ENCODE measurements at regions not wholly inside any gene's neighbourhood (a gene's known extent, or its start where the extent isn't known, plus 50 kb on each side); places are given as distances from the start of the nearest gene placed in this dataset.

- H3K4me3 Mint-ChIP-seq, result no peak overlapping the region
- no peaks in the 10 kb centered on the region for H3K4me1 Mint-ChIP-seq
- H3K36me3 Mint-ChIP-seq, result no peaks in the 10 kb centered on the region
- ATAC-seq (ENCODE audit: low read depth), result no peak
- peaks cover 3% of the 10 kb centered on the region for H3K9me3 Mint-ChIP-seq
- DNase-seq (ENCODE audit: low spot score in 2 of 2), result no peak
- no peak overlapping the region for H3K27ac Mint-ChIP-seq
- no peaks in the 10 kb centered on the region for H3K27me3 Mint-ChIP-seq
Measured at GRCh38 chr2:146467425-146467824, 1377.4 kb upstream of the ACVR2A start.

DNA sequence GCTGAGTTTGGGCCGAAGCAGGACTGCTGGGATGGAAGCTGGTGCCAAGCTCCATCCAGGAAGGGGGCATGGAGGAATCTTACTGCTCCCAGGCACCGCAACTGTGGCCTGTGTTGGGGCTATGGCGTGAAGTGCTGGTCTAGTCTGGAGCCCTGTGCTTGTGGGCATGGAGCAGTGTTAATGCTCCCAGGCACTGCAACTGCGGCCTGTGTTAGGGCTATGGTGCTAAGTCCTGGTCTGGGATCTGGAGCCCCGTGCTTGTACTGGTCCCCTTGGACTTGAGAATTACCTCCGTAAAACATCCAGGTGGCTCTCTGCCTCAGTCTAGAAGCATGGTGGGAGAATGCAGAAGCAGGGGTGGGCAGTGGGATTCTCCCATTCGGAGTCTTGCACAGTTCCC lies 1379.4 kb upstream of the ACVR2A start:
- H3K27ac Mint-ChIP-seq, result no peak overlapping the region
- H3K9me3 Mint-ChIP-seq, result peaks cover 10% of the 10 kb centered on the region
- no peaks in the 10 kb centered on the region for H3K27me3 Mint-ChIP-seq
- no peaks in the 10 kb centered on the region for H3K4me1 Mint-ChIP-seq
- DNase-seq (ENCODE audit: low spot score in 2 of 2) (no peak), ATAC-seq (ENCODE audit: low read depth) (no peak)
- no peaks in the 10 kb centered on the region for H3K36me3 Mint-ChIP-seq
- H3K4me3 Mint-ChIP-seq, result no peak overlapping the region

DNA sequence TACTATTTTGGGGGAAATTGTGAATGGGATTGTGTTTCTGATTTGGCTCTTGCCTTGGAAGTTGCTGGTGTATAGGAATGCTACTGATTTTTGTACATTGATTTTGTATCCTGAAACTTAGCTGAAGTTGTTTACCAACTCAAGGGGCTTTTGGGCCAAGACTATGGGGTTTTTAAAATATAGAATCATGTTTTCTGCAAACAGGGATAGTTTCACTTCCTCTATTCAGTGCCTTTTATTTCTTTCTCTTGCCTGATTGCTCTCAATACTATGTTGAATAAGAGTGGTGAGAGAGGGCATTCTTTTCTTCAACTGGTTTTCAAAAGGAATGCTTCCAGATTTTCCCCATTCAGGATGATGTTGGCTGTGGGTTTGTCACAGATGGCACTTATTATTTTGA lies 1383.8 kb upstream of the ACVR2A start:
- Mint-ChIP-seq H3K9me3 (peaks cover 19% of the 10 kb centered on the region), H3K4me1 (no peaks in the 10 kb centered on the region), H3K4me3 (no peak overlapping the region), H3K27me3 (no peaks in the 10 kb centered on the region), H3K27ac (no peak overlapping the region), H3K36me3 (no peaks in the 10 kb centered on the region)
- DNase-seq (ENCODE audit: low spot score in 2 of 2) (no peak), ATAC-seq (ENCODE audit: low read depth) (no peak)

DNA sequence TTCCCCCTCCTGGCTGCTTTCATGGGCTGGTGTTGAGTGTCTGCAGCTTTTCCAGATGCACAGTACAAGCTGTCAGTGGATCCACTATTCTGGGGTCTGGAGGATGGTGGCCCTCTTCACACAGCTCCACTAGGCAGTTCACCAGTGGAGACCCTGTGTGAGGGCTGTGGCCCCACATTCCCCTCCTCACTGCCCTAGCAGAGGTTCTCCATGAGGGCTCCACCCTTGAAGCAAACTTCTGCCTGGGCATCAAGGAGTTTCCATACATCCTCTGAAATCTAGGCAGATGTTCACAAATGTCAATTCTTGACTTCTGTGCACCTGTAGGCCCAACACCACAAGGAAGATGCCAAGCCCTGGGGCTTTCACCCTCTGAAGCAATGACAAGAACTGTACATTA lies 1386.2 kb upstream of the ACVR2A start:
- H3K9me3 Mint-ChIP-seq, result peaks cover 21% of the 10 kb centered on the region
- H3K4me3 Mint-ChIP-seq, result no peak overlapping the region
- no peaks in the 10 kb centered on the region for H3K27me3 Mint-ChIP-seq
- DNase-seq (ENCODE audit: low spot score in 2 of 2), result no peak
- no peaks in the 10 kb centered on the region for H3K36me3 Mint-ChIP-seq
- H3K27ac Mint-ChIP-seq, result no peak overlapping the region
- no peaks in the 10 kb centered on the region for H3K4me1 Mint-ChIP-seq
- no peak for ATAC-seq (ENCODE audit: low read depth)

GRCh38 chr2:146457221-146457620 lies 1387.6 kb upstream of the ACVR2A start:
- no peak for DNase-seq (ENCODE audit: low spot score in 2 of 2)
- no peak overlapping the region for H3K4me3 Mint-ChIP-seq
- no peak overlapping the region for H3K27ac Mint-ChIP-seq
- no peaks in the 10 kb centered on the region for H3K27me3 Mint-ChIP-seq
- no peak for ATAC-seq (ENCODE audit: low read depth)
- H3K9me3 Mint-ChIP-seq, result peaks cover 17% of the 10 kb centered on the region
- H3K4me1 Mint-ChIP-seq, result no peaks in the 10 kb centered on the region
- no peaks in the 10 kb centered on the region for H3K36me3 Mint-ChIP-seq

DNA sequence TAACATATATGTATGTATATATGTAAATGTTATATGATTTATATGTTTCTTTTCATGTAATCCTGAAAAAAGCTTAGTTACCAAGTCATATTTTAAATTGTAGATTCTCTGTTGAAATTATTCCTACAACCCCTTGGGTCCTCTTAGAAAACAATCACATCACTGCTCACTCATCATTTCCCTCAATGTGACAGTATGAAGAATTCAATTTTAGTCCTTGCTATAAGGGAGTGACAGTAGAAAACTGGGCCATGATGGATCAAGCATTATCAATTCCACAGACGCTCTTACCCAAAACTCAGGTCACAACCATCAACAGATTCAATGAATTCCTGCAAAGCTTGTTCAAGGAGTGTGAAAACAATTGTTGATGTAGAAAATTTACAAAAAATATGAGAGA lies 1389.5 kb upstream of the ACVR2A start:
- DNase-seq (ENCODE audit: low spot score in 2 of 2), result no peak
- Mint-ChIP-seq H3K4me1 (no peaks in the 10 kb centered on the region), H3K27me3 (no peaks in the 10 kb centered on the region), H3K27ac (no peak overlapping the region), H3K36me3 (no peaks in the 10 kb centered on the region), H3K9me3 (peaks cover 11% of the 10 kb centered on the region), H3K4me3 (no peak overlapping the region)
- no peak for ATAC-seq (ENCODE audit: low read depth)

DNA sequence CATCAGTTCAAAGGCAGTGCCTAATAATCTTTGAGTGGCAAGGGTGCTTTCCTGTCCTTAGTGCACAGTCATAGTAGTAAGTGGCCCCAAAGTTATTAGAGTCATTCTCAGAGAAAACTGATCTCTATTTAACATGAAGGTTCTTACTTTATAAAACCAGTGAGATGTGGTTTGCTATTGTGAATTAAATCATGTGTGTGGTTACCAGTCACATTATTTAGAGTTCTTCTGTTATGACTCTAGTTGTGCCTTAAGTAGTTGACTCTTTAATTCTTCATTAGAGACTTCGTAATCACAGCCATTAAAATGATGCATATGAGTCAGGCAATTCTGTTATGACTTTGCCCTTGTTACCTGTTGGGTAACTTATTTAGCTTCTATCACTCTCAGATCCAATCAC lies 1392.9 kb upstream of the ACVR2A start:
- ATAC-seq (ENCODE audit: low read depth), result no peak
- Mint-ChIP-seq H3K4me1 (no peaks in the 10 kb centered on the region), H3K27ac (no peak overlapping the region), H3K9me3 (peaks cover 3% of the 10 kb centered on the region), H3K27me3 (no peaks in the 10 kb centered on the region), H3K4me3 (no peak overlapping the region), H3K36me3 (no peaks in the 10 kb centered on the region)
- no peak for DNase-seq (ENCODE audit: low spot score in 2 of 2)

GRCh38 chr2:146450131-146450530 lies 1394.7 kb upstream of the ACVR2A start:
- Mint-ChIP-seq H3K4me3 (no peak overlapping the region), H3K27ac (no peak overlapping the region), H3K4me1 (no peaks in the 10 kb centered on the region), H3K9me3 (peaks cover 1% of the 10 kb centered on the region), H3K27me3 (no peaks in the 10 kb centered on the region), H3K36me3 (no peaks in the 10 kb centered on the region)
- DNase-seq (ENCODE audit: low spot score in 2 of 2), result no peak
- no peak for ATAC-seq (ENCODE audit: low read depth)

DNA sequence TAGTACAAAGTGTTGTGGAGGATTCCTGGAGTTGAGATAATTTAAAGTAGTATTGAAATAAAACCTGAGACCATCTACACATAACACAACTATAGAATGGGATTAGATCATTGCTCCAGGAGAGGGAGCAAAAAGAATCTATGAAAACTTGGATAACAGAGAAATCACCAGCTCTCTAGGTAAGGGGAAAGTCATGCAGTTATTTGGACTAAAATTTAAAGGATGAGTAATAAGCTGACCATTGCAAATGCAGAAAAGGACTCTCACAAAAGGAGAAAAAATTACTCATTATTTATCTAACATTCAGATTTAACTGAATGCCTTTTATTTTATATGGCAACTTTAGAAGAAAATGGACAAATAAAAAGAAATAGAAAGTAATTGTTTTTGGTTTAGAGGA lies 1399.8 kb upstream of the ACVR2A start:
- no peak for DNase-seq (ENCODE audit: low spot score in 2 of 2)
- no peaks in the 10 kb centered on the region for H3K27me3 Mint-ChIP-seq
- no peak overlapping the region for H3K27ac Mint-ChIP-seq
- no peaks in the 10 kb centered on the region for H3K36me3 Mint-ChIP-seq
- ATAC-seq (ENCODE audit: low read depth), result no peak
- H3K4me3 Mint-ChIP-seq, result no peak overlapping the region
- H3K4me1 Mint-ChIP-seq, result no peaks in the 10 kb centered on the region
- H3K9me3 Mint-ChIP-seq, result peaks cover 1% of the 10 kb centered on the region

DNA sequence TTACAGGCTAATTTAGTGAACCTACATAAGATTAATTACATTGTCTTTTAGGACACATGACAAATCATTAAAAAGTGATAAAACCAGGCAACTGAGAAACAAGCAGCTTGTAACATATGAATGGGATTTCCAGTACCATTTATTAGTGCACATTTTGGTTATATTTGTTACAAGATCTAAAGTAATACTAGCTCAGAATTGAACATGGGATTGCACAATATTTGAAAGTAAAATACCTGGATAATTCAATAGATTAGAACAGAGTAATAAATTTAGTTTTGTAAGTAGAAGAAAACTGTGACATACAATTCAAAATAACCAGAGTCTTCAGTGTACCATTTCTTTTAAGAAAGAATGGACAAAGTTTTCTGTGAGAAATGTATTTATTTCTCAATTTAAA lies 1400.7 kb upstream of the ACVR2A start:
- Mint-ChIP-seq H3K4me1 (no peaks in the 10 kb centered on the region), H3K9me3 (peaks cover 1% of the 10 kb centered on the region), H3K4me3 (no peak overlapping the region), H3K27ac (no peak overlapping the region), H3K36me3 (no peaks in the 10 kb centered on the region), H3K27me3 (no peaks in the 10 kb centered on the region)
- DNase-seq (ENCODE audit: low spot score in 2 of 2) (no peak), ATAC-seq (ENCODE audit: low read depth) (no peak)

DNA sequence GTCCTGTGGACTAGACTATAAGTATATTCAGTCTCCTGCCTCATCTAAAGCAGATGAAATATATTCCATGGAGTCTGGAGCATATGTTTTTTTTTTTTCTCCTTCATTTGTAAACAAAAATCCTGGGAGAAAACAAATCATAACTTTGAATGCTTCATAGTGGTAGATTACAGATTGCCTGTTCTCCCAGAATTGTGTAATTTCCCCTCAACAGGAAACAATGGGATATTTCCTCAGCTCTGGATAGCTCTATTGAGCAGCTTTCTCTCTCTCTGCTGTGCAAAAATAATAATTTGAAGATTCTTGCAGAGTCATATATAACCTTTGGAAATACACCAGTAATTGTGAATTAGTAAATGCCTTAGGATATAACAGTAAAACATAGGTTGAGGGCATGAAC lies 1406.6 kb upstream of the ACVR2A start:
- peaks cover 3% of the 10 kb centered on the region for H3K9me3 Mint-ChIP-seq
- H3K36me3 Mint-ChIP-seq, result no peaks in the 10 kb centered on the region
- H3K4me1 Mint-ChIP-seq, result no peaks in the 10 kb centered on the region
- H3K4me3 Mint-ChIP-seq, result no peak overlapping the region
- H3K27me3 Mint-ChIP-seq, result no peaks in the 10 kb centered on the region
- ATAC-seq (ENCODE audit: low read depth) (no peak), DNase-seq (ENCODE audit: low spot score in 2 of 2) (no peak)
- H3K27ac Mint-ChIP-seq, result no peak overlapping the region

- no peak for DNase-seq (ENCODE audit: low spot score in 2 of 2)
Measured at GRCh38 chr2:146437712-146438111, 1407.1 kb upstream of the ACVR2A start.

GRCh38 chr2:146433116-146433875 lies 1411.5 kb upstream of the ACVR2A start:
- Mint-ChIP-seq H3K4me3 (no peak overlapping the region), H3K4me1 (no peaks in the 10 kb centered on the region), H3K36me3 (no peaks in the 10 kb centered on the region), H3K27ac (no peak overlapping the region), H3K27me3 (no peaks in the 10 kb centered on the region), H3K9me3 (peaks cover 3% of the 10 kb centered on the region)
- no peak for ATAC-seq (ENCODE audit: low read depth)
- no peak for DNase-seq (ENCODE audit: low spot score in 2 of 2)

More at GRCh38 chr2:146437712-146438111, 1407.1 kb upstream of the ACVR2A start:
- Mint-ChIP-seq H3K4me1 (no peaks in the 10 kb centered on the region), H3K4me3 (no peak overlapping the region), H3K27me3 (no peaks in the 10 kb centered on the region), H3K9me3 (peaks cover 3% of the 10 kb centered on the region), H3K36me3 (no peaks in the 10 kb centered on the region), H3K27ac (no peak overlapping the region)
- ATAC-seq (ENCODE audit: low read depth), result no peak

DNA sequence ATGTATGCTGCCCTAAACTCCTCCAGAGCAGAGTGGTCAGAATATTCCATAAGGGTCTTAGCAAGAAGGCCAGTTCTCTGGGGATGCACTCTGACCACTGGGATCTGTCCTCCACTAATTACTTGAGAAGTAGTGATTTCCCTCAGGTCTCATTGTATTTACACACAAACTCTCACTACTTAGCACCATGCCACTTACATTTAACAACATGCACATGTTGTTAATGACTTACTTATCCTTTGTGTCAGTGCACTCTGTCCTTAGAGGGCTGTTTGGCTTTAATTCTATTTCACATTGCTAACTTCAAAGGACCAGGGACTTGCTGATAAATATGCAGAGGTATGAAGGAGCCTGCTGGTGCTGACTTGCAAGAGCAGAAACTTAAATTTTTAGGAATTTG lies 1415.5 kb upstream of the ACVR2A start:
- no peaks in the 10 kb centered on the region for H3K36me3 Mint-ChIP-seq
- H3K27ac Mint-ChIP-seq, result no peak overlapping the region
- ATAC-seq (ENCODE audit: low read depth) (no peak), DNase-seq (ENCODE audit: low spot score in 2 of 2) (no peak)
- no peaks in the 10 kb centered on the region for H3K27me3 Mint-ChIP-seq
- H3K4me1 Mint-ChIP-seq, result no peaks in the 10 kb centered on the region
- H3K4me3 Mint-ChIP-seq, result no peak overlapping the region
- no peaks in the 10 kb centered on the region for H3K9me3 Mint-ChIP-seq

- no peak overlapping the region for H3K27ac Mint-ChIP-seq
- H3K9me3 Mint-ChIP-seq, result no peaks in the 10 kb centered on the region
Measured at GRCh38 chr2:146417942-146418341, 1426.9 kb upstream of the ACVR2A start.

More at GRCh38 chr2:146417942-146418341, 1426.9 kb upstream of the ACVR2A start:
- no peak for DNase-seq (ENCODE audit: low spot score in 2 of 2)
- ATAC-seq (ENCODE audit: low read depth), result no peak
- H3K27me3 Mint-ChIP-seq, result no peaks in the 10 kb centered on the region
- no peaks in the 10 kb centered on the region for H3K36me3 Mint-ChIP-seq
- H3K4me1 Mint-ChIP-seq, result no peaks in the 10 kb centered on the region
- H3K4me3 Mint-ChIP-seq, result no peak overlapping the region

All from memory B cell (primary cell).